ENCODE measurements at regions not wholly inside any gene's neighbourhood (a gene's known extent, or its start where the extent isn't known, plus 50 kb on each side); places are given as distances from the start of the nearest gene placed in this dataset.

DNA sequence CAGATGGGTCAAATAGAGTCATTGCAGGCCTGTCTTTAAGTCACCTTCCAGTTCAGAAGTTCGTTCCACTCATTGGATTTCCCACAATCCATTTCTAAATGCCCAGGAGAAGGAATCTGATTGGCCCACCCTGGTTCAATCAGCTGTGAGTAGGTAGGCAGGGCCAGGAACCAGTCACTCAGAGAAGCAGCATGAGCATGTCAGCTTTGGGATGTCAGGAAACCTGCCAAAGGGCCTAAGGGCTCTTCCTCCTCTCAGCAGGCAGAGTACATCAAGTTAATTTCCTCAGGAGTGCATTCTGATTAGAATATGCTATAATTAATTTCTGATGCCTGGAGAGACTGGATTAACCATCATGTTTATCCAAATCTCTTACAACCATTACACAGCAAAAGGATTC lies 412.9 kb upstream of the CCNH start:
- no peak for TF ChIP-seq POLR2AphosphoS5 (IDR thresholded peaks at IDR 0.05; ENCODE audit: low read depth, low read length)
- TF ChIP-seq, protein P1, sequence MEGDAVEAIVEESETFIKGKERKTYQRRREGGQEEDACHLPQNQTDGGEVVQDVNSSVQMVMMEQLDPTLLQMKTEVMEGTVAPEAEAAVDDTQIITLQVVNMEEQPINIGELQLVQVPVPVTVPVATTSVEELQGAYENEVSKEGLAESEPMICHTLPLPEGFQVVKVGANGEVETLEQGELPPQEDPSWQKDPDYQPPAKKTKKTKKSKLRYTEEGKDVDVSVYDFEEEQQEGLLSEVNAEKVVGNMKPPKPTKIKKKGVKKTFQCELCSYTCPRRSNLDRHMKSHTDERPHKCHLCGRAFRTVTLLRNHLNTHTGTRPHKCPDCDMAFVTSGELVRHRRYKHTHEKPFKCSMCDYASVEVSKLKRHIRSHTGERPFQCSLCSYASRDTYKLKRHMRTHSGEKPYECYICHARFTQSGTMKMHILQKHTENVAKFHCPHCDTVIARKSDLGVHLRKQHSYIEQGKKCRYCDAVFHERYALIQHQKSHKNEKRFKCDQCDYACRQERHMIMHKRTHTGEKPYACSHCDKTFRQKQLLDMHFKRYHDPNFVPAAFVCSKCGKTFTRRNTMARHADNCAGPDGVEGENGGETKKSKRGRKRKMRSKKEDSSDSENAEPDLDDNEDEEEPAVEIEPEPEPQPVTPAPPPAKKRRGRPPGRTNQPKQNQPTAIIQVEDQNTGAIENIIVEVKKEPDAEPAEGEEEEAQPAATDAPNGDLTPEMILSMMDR (IDR thresholded peaks at IDR 0.05), result no peak
- TF ChIP-seq, protein P2, sequence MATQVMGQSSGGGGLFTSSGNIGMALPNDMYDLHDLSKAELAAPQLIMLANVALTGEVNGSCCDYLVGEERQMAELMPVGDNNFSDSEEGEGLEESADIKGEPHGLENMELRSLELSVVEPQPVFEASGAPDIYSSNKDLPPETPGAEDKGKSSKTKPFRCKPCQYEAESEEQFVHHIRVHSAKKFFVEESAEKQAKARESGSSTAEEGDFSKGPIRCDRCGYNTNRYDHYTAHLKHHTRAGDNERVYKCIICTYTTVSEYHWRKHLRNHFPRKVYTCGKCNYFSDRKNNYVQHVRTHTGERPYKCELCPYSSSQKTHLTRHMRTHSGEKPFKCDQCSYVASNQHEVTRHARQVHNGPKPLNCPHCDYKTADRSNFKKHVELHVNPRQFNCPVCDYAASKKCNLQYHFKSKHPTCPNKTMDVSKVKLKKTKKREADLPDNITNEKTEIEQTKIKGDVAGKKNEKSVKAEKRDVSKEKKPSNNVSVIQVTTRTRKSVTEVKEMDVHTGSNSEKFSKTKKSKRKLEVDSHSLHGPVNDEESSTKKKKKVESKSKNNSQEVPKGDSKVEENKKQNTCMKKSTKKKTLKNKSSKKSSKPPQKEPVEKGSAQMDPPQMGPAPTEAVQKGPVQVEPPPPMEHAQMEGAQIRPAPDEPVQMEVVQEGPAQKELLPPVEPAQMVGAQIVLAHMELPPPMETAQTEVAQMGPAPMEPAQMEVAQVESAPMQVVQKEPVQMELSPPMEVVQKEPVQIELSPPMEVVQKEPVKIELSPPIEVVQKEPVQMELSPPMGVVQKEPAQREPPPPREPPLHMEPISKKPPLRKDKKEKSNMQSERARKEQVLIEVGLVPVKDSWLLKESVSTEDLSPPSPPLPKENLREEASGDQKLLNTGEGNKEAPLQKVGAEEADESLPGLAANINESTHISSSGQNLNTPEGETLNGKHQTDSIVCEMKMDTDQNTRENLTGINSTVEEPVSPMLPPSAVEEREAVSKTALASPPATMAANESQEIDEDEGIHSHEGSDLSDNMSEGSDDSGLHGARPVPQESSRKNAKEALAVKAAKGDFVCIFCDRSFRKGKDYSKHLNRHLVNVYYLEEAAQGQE (IDR thresholded peaks at IDR 0.05; ENCODE audit: insufficient read depth in 1 of 2, low read depth in 2 of 2, low read length in 1 of 2), result no peak

Measured in Panc1 (cell line).